ENCODE measurements at regions not wholly inside any gene's neighbourhood (a gene's known extent, or its start where the extent isn't known, plus 50 kb on each side); places are given as distances from the start of the nearest gene placed in this dataset.

GRCh38 chr5:117230375-117230774, 655.8 kb upstream of the SEMA6A start:
- DNase-seq (ENCODE audit: low spot score) = no peak
- Mint-ChIP-seq H3K36me3 (ENCODE audit: low read depth) (no peaks in the 10 kb centered on the region), H3K27me3 (ENCODE audit: low read depth) (no peaks in the 10 kb centered on the region), H3K4me3 (ENCODE audit: unreplicated experiment) (no peak overlapping the region), H3K9me3 (ENCODE audit: low read depth) (no peaks in the 10 kb centered on the region), H3K4me1 (ENCODE audit: low read depth) (no peaks in the 10 kb centered on the region), H3K27ac (ENCODE audit: unreplicated experiment) (no peak overlapping the region)
- TF ChIP-seq, protein P1, sequence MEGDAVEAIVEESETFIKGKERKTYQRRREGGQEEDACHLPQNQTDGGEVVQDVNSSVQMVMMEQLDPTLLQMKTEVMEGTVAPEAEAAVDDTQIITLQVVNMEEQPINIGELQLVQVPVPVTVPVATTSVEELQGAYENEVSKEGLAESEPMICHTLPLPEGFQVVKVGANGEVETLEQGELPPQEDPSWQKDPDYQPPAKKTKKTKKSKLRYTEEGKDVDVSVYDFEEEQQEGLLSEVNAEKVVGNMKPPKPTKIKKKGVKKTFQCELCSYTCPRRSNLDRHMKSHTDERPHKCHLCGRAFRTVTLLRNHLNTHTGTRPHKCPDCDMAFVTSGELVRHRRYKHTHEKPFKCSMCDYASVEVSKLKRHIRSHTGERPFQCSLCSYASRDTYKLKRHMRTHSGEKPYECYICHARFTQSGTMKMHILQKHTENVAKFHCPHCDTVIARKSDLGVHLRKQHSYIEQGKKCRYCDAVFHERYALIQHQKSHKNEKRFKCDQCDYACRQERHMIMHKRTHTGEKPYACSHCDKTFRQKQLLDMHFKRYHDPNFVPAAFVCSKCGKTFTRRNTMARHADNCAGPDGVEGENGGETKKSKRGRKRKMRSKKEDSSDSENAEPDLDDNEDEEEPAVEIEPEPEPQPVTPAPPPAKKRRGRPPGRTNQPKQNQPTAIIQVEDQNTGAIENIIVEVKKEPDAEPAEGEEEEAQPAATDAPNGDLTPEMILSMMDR (IDR thresholded peaks at IDR 0.05) = no peak

DNA sequence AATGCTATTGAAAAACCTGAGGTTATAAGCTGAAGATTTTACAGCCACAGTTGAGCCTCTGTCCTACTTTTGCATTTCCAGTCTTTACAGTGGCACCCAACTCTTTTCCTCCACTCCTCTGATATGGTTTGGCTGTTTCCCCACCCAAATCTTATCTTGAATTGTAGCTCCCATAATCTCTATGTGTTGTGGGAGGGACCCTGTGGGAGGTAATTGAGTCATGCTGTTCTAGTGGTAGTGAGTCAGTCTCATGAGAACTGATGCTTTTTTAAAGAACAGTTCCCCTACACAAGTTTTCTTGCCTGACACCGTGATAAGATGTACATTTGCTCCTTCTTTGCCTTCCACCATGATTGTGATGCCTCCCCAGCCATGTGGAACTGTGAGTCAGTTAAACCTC, 646.1 kb upstream of the SEMA6A start:
- no peak for DNase-seq (ENCODE audit: low spot score)
- peaks cover 12% of the 10 kb centered on the region for H3K9me3 Mint-ChIP-seq (ENCODE audit: low read depth)
- TF ChIP-seq, protein P1 (IDR thresholded peaks at IDR 0.05) = no peak
- no peaks in the 10 kb centered on the region for H3K36me3 Mint-ChIP-seq (ENCODE audit: low read depth)
- H3K27me3 Mint-ChIP-seq (ENCODE audit: low read depth) = no peaks in the 10 kb centered on the region
- H3K4me1 Mint-ChIP-seq (ENCODE audit: low read depth) = no peaks in the 10 kb centered on the region
- H3K4me3 Mint-ChIP-seq (ENCODE audit: unreplicated experiment) = no peak overlapping the region
- no peak overlapping the region for H3K27ac Mint-ChIP-seq (ENCODE audit: unreplicated experiment)

- H3K27ac Mint-ChIP-seq (ENCODE audit: unreplicated experiment) = no peak overlapping the region
- DNase-seq (ENCODE audit: low spot score) = no peak
- no peaks in the 10 kb centered on the region for H3K4me1 Mint-ChIP-seq (ENCODE audit: low read depth)
- H3K4me3 Mint-ChIP-seq (ENCODE audit: unreplicated experiment) = no peak overlapping the region
- H3K27me3 Mint-ChIP-seq (ENCODE audit: low read depth) = no peaks in the 10 kb centered on the region
- H3K9me3 Mint-ChIP-seq (ENCODE audit: low read depth) = peaks cover 12% of the 10 kb centered on the region
- TF ChIP-seq, protein P1 (IDR thresholded peaks at IDR 0.05) = no peak
- H3K36me3 Mint-ChIP-seq (ENCODE audit: low read depth) = no peaks in the 10 kb centered on the region
These were observed 644.2 kb upstream of the SEMA6A start for GRCh38 chr5:117218789-117219188.

DNA sequence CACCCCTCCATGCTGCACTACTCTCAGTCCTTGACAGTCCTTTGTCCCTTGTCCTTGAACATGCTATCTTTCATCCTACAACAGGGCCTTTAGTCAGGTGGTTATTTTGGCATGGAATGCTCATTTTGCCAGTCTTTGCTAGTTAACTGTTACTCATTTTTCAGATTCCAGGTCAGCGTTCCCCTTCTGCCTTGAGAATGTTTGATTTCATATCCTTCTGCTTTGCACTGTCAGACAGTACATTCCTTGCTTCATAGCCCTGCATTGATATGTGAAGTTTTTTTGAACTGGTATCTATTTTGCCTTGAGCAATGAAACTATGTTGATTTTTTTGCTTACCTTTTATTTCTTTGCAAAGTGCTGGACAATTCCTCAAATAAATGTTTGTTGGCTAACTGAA, 638.2 kb upstream of the SEMA6A start:
- Mint-ChIP-seq H3K4me3 (ENCODE audit: unreplicated experiment) (no peak overlapping the region), H3K36me3 (ENCODE audit: low read depth) (no peaks in the 10 kb centered on the region), H3K27me3 (ENCODE audit: low read depth) (no peaks in the 10 kb centered on the region), H3K9me3 (ENCODE audit: low read depth) (peaks cover 5% of the 10 kb centered on the region), H3K27ac (ENCODE audit: unreplicated experiment) (no peak overlapping the region), H3K4me1 (ENCODE audit: low read depth) (peaks cover 6% of the 10 kb centered on the region)
- DNase-seq (ENCODE audit: low spot score) = no peak
- TF ChIP-seq, protein P1 (IDR thresholded peaks at IDR 0.05) = no peak

DNA sequence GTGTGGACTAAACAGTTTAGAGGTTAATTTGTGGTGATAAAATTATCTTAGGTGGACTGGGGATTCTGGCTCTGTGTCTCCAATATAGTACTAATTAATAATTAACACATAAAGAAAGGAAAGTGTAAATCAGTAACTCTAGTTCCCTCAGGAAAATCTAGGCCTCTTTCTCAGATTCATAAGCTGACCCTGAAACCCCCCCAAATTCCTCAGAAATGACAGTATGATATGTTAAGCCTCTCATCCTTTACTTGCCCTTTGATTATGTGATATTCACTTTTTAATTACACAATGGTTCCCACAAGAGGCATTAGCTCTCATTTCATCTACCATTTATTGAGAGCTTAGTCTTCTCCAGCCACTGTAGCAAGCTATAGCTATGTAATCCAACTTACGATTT, 636.2 kb upstream of the SEMA6A start:
- TF ChIP-seq, protein P1 (IDR thresholded peaks at IDR 0.05) = no peak
- H3K4me3 Mint-ChIP-seq (ENCODE audit: unreplicated experiment) = no peak overlapping the region
- no peak for DNase-seq (ENCODE audit: low spot score)
- H3K4me1 Mint-ChIP-seq (ENCODE audit: low read depth) = peaks cover 7% of the 10 kb centered on the region
- no peaks in the 10 kb centered on the region for H3K27me3 Mint-ChIP-seq (ENCODE audit: low read depth)
- H3K9me3 Mint-ChIP-seq (ENCODE audit: low read depth) = peaks cover 5% of the 10 kb centered on the region
- no peaks in the 10 kb centered on the region for H3K36me3 Mint-ChIP-seq (ENCODE audit: low read depth)
- H3K27ac Mint-ChIP-seq (ENCODE audit: unreplicated experiment) = no peak overlapping the region
